ENCODE measurements at regions not wholly inside any gene's neighbourhood (a gene's known extent, or its start where the extent isn't known, plus 50 kb on each side); places are given as distances from the start of the nearest gene placed in this dataset.

DNA sequence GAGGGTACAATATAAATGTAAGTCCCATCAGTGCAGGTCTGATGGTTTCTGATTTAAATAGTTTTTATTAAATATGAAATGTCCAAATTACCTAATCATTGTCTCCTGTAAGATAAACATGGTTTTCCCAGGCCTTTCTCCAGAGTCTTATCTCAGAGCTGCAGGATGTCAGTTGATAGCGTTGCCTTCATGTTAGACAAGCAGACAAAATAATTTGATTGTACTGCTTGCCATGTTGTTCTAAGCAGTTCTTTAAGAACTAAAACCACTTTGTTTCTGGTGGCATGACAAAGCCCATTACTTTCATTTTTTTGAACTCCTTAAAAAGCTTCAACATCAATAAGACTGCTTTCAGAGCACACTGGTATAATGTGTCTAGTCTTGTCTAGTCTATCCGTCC, 1073.5 kb downstream of the MAT2B start:
- FAIRE-seq (no peak), DNase-seq (ENCODE audit: low read depth, low spot score) (peak; percentile 1)
- CTCF ChIA-PET, result no interaction called here
- no peak overlapping the region for H3K9ac ChIP-seq (replicated peaks; ENCODE audit: extremely low read depth, insufficient read depth, low read length)
- H3K79me2 ChIP-seq (ENCODE audit: control insufficient read depth, insufficient read depth, low read length), result no peaks in the 10 kb centered on the region
- no peaks in the 10 kb centered on the region for H3K4me1 ChIP-seq (ENCODE audit: control insufficient read depth, extremely low read depth, insufficient read depth, low read length)
- dilution Hi-C loops (cut with MboI; ENCODE audit: extremely low pct_ligation_motif_present, low sequenced_read_pairs), result no loop called here
- H3K27ac ChIP-seq (ENCODE audit: insufficient read depth, low read depth, low read length), result no peak overlapping the region
- no peaks in the 10 kb centered on the region for H3K36me3 ChIP-seq (ENCODE audit: control insufficient read depth in 2 of 2, extremely low read depth in 1 of 2, insufficient read depth in 2 of 2, low read length in 2 of 2)
- H3K4me3 ChIP-seq (replicated peaks in 1 of 3; ENCODE audit: insufficient read depth in 1 of 3, low read depth in 1 of 3, low read length in 3 of 3), result no peak overlapping the region
- BruUV-seq (replicated peaks), result no TSS peak
- no peak overlapping the region for H2AFZ ChIP-seq (ENCODE audit: low read depth, low read length)
- no peaks in the 10 kb centered on the region for H3K9me3 ChIP-seq (replicated peaks; ENCODE audit: control insufficient read depth, insufficient read depth, low read length)
- intact Hi-C loops (cut with micrococcal nuclease), result no loop called here
- POLR2A ChIA-PET, result no interaction called here
- no peaks in the 10 kb centered on the region for H3K27me3 ChIP-seq (ENCODE audit: control insufficient read depth in 2 of 2, insufficient read depth in 2 of 2, low read length in 2 of 2)
- H3K4me2 ChIP-seq (ENCODE audit: insufficient read depth, low read length), result no peak overlapping the region
- H3K9me1 ChIP-seq (replicated peaks; ENCODE audit: control insufficient read depth, extremely low read depth, insufficient read depth, low read length), result no peaks in the 10 kb centered on the region
- TF ChIP-seq, protein P1, sequence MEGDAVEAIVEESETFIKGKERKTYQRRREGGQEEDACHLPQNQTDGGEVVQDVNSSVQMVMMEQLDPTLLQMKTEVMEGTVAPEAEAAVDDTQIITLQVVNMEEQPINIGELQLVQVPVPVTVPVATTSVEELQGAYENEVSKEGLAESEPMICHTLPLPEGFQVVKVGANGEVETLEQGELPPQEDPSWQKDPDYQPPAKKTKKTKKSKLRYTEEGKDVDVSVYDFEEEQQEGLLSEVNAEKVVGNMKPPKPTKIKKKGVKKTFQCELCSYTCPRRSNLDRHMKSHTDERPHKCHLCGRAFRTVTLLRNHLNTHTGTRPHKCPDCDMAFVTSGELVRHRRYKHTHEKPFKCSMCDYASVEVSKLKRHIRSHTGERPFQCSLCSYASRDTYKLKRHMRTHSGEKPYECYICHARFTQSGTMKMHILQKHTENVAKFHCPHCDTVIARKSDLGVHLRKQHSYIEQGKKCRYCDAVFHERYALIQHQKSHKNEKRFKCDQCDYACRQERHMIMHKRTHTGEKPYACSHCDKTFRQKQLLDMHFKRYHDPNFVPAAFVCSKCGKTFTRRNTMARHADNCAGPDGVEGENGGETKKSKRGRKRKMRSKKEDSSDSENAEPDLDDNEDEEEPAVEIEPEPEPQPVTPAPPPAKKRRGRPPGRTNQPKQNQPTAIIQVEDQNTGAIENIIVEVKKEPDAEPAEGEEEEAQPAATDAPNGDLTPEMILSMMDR (IDR thresholded peaks at IDR 0.05; ENCODE audit: extremely low read depth in 1 of 2, insufficient read depth in 1 of 2, low read depth in 1 of 2, low read length in 2 of 2), result no peak
- TF ChIP-seq, protein P2, sequence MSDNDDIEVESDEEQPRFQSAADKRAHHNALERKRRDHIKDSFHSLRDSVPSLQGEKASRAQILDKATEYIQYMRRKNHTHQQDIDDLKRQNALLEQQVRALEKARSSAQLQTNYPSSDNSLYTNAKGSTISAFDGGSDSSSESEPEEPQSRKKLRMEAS (IDR thresholded peaks at IDR 0.05; ENCODE audit: insufficient read depth, insufficient read length), result no peak
- TF ChIP-seq FOS (IDR thresholded peaks at IDR 0.05; ENCODE audit: borderline replicate concordance, insufficient read depth, low read length) (no peak), POLR2A (IDR thresholded peaks at IDR 0.05; ENCODE audit: low read depth, low read length) (no peak), GATA2 (IDR thresholded peaks at IDR 0.05; ENCODE audit: insufficient read depth, insufficient read length, low read depth, low read length) (no peak), POLR2AphosphoS5 (IDR thresholded peaks at IDR 0.05; ENCODE audit: insufficient read depth, low read depth, low read length) (no peak), EZH2 (IDR thresholded peaks at IDR 0.05; ENCODE audit: borderline replicate concordance, low read depth, low read length, severe bottlenecking) (no peak), JUN (IDR thresholded peaks at IDR 0.05; ENCODE audit: borderline replicate concordance, insufficient read depth, insufficient read length, low read depth) (no peak), MYC (IDR thresholded peaks at IDR 0.05; ENCODE audit: low read depth, low read length) (no peak)
- H4K20me1 ChIP-seq (replicated peaks; ENCODE audit: control insufficient read depth, extremely low read depth, insufficient read depth, low read length), result no peaks in the 10 kb centered on the region

Measured in endothelial cell of umbilical vein (primary cell).